ENCODE measurements at regions not wholly inside any gene's neighbourhood (a gene's known extent, or its start where the extent isn't known, plus 50 kb on each side); places are given as distances from the start of the nearest gene placed in this dataset.

DNA sequence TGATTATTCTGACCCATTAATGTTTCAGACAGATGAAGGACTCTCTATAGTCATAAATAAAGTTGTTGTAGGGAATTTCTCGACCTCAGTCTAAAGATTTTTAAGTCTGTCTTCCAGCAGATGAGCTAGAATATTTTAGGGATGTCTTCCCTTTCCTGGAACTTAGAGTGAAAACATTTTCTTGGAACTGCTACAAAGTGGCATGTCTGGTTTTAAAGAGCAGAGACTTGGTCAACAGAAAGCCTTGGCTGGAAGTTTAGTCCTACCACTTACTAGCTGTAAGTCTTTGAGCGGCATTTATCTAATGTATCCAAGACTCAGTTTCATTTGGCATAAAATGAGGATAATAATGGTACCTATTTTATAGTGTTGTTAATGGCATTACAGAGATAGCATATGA lies 120.0 kb upstream of the TGFBR2 start:
- TF ChIP-seq ELF4 (IDR thresholded peaks at IDR 0.05): no peak
- TF ChIP-seq BHLHE40 (IDR thresholded peaks at IDR 0.05; ENCODE audit: borderline replicate concordance): no peak
- no peak for TF ChIP-seq ZNF384 (IDR thresholded peaks at IDR 0.05)
- TF ChIP-seq, protein P1, sequence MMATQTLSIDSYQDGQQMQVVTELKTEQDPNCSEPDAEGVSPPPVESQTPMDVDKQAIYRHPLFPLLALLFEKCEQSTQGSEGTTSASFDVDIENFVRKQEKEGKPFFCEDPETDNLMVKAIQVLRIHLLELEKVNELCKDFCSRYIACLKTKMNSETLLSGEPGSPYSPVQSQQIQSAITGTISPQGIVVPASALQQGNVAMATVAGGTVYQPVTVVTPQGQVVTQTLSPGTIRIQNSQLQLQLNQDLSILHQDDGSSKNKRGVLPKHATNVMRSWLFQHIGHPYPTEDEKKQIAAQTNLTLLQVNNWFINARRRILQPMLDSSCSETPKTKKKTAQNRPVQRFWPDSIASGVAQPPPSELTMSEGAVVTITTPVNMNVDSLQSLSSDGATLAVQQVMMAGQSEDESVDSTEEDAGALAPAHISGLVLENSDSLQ (IDR thresholded peaks at IDR 0.05): no peak
- no peak for TF ChIP-seq FOXM1 (IDR thresholded peaks at IDR 0.05; ENCODE audit: borderline replicate concordance)
- no peak for TF ChIP-seq TARDBP (IDR thresholded peaks at IDR 0.05)
- TF ChIP-seq L3MBTL2 (conservative IDR thresholded peaks at IDR 0.05): no peak
- no peak for TF ChIP-seq FOXA1 (IDR thresholded peaks at IDR 0.05)
- ChIA-PET CTCF (no interaction called here), POLR2A (no interaction called here)

DNA sequence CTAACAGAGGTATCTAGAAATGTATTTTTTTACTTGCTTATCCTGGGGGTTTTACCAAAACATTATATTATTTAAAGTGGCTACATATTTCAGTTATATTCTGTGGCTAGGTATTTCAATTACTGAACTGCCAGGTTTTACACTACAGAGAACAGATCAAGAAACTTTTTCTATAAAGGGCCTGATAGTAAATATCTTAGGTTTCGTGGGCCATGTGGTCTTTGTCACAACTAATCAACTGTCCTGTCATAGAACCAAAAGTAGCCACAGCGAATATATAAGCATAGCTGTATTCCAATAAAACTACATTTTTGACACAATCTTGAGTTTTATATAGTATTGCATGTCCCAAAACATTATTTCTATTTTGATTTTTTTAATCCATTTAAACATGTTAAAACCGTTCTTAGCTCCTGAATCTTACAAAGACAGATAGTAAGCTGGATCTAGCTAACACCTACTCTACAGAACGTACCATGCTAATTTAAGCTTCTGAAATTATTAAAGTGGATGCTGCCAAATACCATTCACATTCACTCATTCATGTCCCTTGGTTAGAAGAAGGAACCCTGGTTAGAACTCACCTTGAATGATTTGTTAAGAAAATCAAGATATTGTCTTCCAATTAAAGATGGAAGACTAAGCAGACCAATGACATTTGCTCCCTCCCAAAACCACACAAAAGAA lies 118.2 kb upstream of the TGFBR2 start:
- TF ChIP-seq ARNT (IDR thresholded peaks at IDR 0.05) (no peak), ZNF384 (IDR thresholded peaks at IDR 0.05) (no peak), SUZ12 (IDR thresholded peaks at IDR 0.05) (no peak), FOXA1 (IDR thresholded peaks at IDR 0.05) (no peak), L3MBTL2 (conservative IDR thresholded peaks at IDR 0.05) (no peak), TARDBP (IDR thresholded peaks at IDR 0.05) (no peak), ELF4 (IDR thresholded peaks at IDR 0.05) (no peak), FOXM1 (IDR thresholded peaks at IDR 0.05; ENCODE audit: borderline replicate concordance) (no peak), NFRKB (IDR thresholded peaks at IDR 0.05) (no peak), FOXK2 (IDR thresholded peaks at IDR 0.05) (no peak), HDGF (IDR thresholded peaks at IDR 0.05; ENCODE audit: borderline replicate concordance) (no peak), LEF1 (IDR thresholded peaks at IDR 0.05; ENCODE audit: borderline replicate concordance) (no peak), CTBP1 (IDR thresholded peaks at IDR 0.05; ENCODE audit: borderline replicate concordance) (no peak), SP1 (IDR thresholded peaks at IDR 0.05) (no peak)
- TF ChIP-seq, protein P1 (IDR thresholded peaks at IDR 0.05): no peak
- POLR2A ChIA-PET: no interaction called here
- CTCF ChIA-PET: no interaction called here
- DNase-seq (ENCODE audit: extremely low spot score): no peak

More for the DNA sequence above, 120.0 kb upstream of the TGFBR2 start:
- no peak for DNase-seq (ENCODE audit: extremely low spot score)

GRCh38 chr3:30492322-30493192 lies 113.8 kb upstream of the TGFBR2 start:
- TF ChIP-seq BHLHE40 (IDR thresholded peaks at IDR 0.05; ENCODE audit: borderline replicate concordance) (no peak), LEF1 (IDR thresholded peaks at IDR 0.05; ENCODE audit: borderline replicate concordance) (no peak)
- TF ChIP-seq, protein P1 (IDR thresholded peaks at IDR 0.05): no peak
- ChIA-PET POLR2A (no interaction called here), CTCF (interaction anchor here (0.7 kb wide), 1 partner anchor 24 kb away, joined by 3 read pairs; no protein-coding TSS in a partner anchor)
- no peak for DNase-seq (ENCODE audit: extremely low spot score)

- TF ChIP-seq LEF1 (IDR thresholded peaks at IDR 0.05; ENCODE audit: borderline replicate concordance) (no peak), FOXM1 (IDR thresholded peaks at IDR 0.05; ENCODE audit: borderline replicate concordance) (no peak), CTBP1 (IDR thresholded peaks at IDR 0.05; ENCODE audit: borderline replicate concordance) (no peak), ZNF384 (IDR thresholded peaks at IDR 0.05) (no peak), BHLHE40 (IDR thresholded peaks at IDR 0.05; ENCODE audit: borderline replicate concordance) (no peak), ARNT (IDR thresholded peaks at IDR 0.05) (no peak), HDGF (IDR thresholded peaks at IDR 0.05; ENCODE audit: borderline replicate concordance) (no peak), L3MBTL2 (conservative IDR thresholded peaks at IDR 0.05) (no peak), NFRKB (IDR thresholded peaks at IDR 0.05) (no peak), TARDBP (IDR thresholded peaks at IDR 0.05) (no peak), SUZ12 (IDR thresholded peaks at IDR 0.05) (no peak), ELF4 (IDR thresholded peaks at IDR 0.05) (no peak), FOXA1 (IDR thresholded peaks at IDR 0.05) (no peak), SP1 (IDR thresholded peaks at IDR 0.05) (no peak), FOXK2 (IDR thresholded peaks at IDR 0.05) (no peak)
- TF ChIP-seq, protein P1 (IDR thresholded peaks at IDR 0.05): no peak
- ChIA-PET CTCF (no interaction called here), POLR2A (no interaction called here)
- no peak for DNase-seq (ENCODE audit: extremely low spot score)
Observed at GRCh38 chr3:30493911-30494311, 112.5 kb upstream of the TGFBR2 start.

DNA sequence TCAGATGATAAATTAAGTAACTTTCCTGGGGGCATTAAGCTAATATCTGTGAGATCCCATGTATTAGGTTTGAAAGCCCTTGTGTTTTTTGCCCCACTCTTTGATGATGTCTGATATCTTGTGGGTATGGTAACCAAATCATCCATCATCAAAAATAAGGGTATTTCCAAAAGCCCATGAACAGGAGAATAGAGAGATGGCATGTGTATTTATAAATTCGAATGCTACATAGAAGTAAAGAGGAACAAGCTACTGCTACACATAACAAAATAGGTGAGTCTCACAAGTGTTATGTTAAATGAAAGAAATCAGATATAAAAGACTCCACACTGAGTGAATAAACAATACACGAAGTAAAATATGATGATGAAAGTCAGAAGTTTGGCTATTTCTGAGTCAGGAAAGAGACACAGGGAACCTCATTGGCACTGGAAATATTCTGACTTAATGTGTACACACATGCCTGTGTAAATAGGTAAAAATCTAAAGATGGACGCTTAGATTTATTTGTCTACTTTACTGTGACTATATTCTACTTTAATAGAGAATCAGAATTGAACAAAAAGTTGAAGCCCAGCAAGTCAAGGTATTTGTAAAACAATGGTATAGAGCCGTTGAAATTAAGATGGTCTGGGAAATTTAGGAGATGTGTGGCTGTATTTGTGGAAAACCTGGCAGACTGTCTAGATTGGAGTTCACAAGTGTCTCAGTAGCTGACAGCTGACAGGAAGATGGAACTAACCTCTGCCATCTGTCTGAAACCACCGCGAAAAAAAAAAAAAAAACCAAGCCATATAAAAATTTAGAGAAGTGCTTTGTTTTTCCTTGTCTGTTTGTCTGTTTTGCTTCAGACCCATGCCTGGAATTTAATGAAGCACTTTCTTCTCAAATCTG lies 111.0 kb upstream of the TGFBR2 start:
- ChIA-PET CTCF (no interaction called here), POLR2A (no interaction called here)
- TF ChIP-seq TARDBP (IDR thresholded peaks at IDR 0.05): no peak
- TF ChIP-seq FOXA1 (IDR thresholded peaks at IDR 0.05): no peak
- TF ChIP-seq CTBP1 (IDR thresholded peaks at IDR 0.05; ENCODE audit: borderline replicate concordance): no peak
- TF ChIP-seq SUZ12 (IDR thresholded peaks at IDR 0.05): no peak
- TF ChIP-seq ZNF384 (IDR thresholded peaks at IDR 0.05): no peak
- TF ChIP-seq NFRKB (IDR thresholded peaks at IDR 0.05): no peak
- no peak for DNase-seq (ENCODE audit: extremely low spot score)

All from HEK293T (cell line).